Thoracic aorta (tissue), 2 donors: ENCODE measurements at regions not wholly inside any gene's neighbourhood (a gene's known extent, or its start where the extent isn't known, plus 50 kb on each side); places are given as distances from the start of the nearest gene placed in this dataset.

ENCODE experiments used
- ATAC-seq: fragments of 150-250 bp; one replicate; pipeline ENCODE4 v1.8.0; 2017; ENCODE audit warnings: low read depth; ENCODE audit not compliant: insufficient number of reproducible peaks, low FRiP score
- DNase-seq: peaks from one replicate; pipeline ENCODE4 v3.0.0-alpha.2; 2020; ENCODE audit warnings: low spot score
- H3K27ac ChIP-seq, 2 donors: fragments of 200-600 bp; sonication (generic); 1 replicate in 1 of 2; 2 replicates in 1 of 2; pipeline ENCODE4 v1.5.1; 2016; ENCODE audit warnings: mild to moderate bottlenecking in 2 of 2, moderate library complexity in 2 of 2
- H3K27me3 ChIP-seq: fragments of 200-600 bp; sonication (generic); replicated peaks from 2 replicates; pipeline ENCODE4 v1.6.0; 2016; ENCODE audit warnings: mild to moderate bottlenecking; ENCODE audit not compliant: insufficient read depth
- H3K36me3 ChIP-seq: fragments of 200-600 bp; sonication (generic); one replicate; pipeline ENCODE4 v1.5.1; 2016
- H3K4me1 ChIP-seq, 2 donors: fragments of 200-600 bp; sonication (generic); 1 replicate in 1 of 2; 2 replicates in 1 of 2; pipeline versions ENCODE4 v1.5.1 to v1.6.0; 2016; ENCODE audit warnings: low read depth in 2 of 2, mild to moderate bottlenecking in 1 of 2; ENCODE audit not compliant: control insufficient read depth in 1 of 2
- H3K4me3 ChIP-seq: fragments of 200-600 bp; sonication (generic); 2 replicates; pipeline ENCODE4 v1.5.1; 2016; ENCODE audit warnings: mild to moderate bottlenecking
- H3K9me3 ChIP-seq: fragments of 200-600 bp; sonication (generic); 2 replicates; pipeline ENCODE4 v1.5.1; 2016
- CTCF ChIP-seq: fragments of 200-600 bp; sonication (generic); IDR thresholded peaks from one replicate; pipeline ENCODE4 v1.5.1; 2019; ENCODE audit warnings: antibody characterized with exemption

GRCh38 chr1:220380885-220381284 lies 108.6 kb upstream of the RAB3GAP2 start:
- no peak overlapping the region for H3K4me3 ChIP-seq
- H3K27me3 ChIP-seq, result no peaks in the 10 kb centered on the region
- no peak for TF ChIP-seq CTCF
- no peak overlapping the region for H3K27ac ChIP-seq
- DNase-seq, result no peak
- H3K9me3 ChIP-seq, result no peaks in the 10 kb centered on the region
- no peak for ATAC-seq
- no peaks in the 10 kb centered on the region for H3K36me3 ChIP-seq
- H3K4me1 ChIP-seq, result no peaks in the 10 kb centered on the region

GRCh38 chr1:220378571-220379302 lies 106.5 kb upstream of the RAB3GAP2 start:
- H3K9me3 ChIP-seq, result no peaks in the 10 kb centered on the region
- no peaks in the 10 kb centered on the region for H3K36me3 ChIP-seq
- no peaks in the 10 kb centered on the region for H3K27me3 ChIP-seq
- no peaks in the 10 kb centered on the region for H3K4me1 ChIP-seq
- no peak for TF ChIP-seq CTCF
- ATAC-seq (no peak), DNase-seq (no peak)
- H3K27ac ChIP-seq, result no peak overlapping the region
- no peak overlapping the region for H3K4me3 ChIP-seq

- no peak for TF ChIP-seq CTCF
- Histone ChIP-seq H3K4me1 (no peaks in the 10 kb centered on the region), H3K9me3 (no peaks in the 10 kb centered on the region), H3K27ac (no peak overlapping the region), H3K4me3 (no peak overlapping the region), H3K27me3 (no peaks in the 10 kb centered on the region), H3K36me3 (no peaks in the 10 kb centered on the region)
- DNase-seq, result no peak
- no peak for ATAC-seq
Measured at GRCh38 chr1:220375715-220376114, 103.5 kb upstream of the RAB3GAP2 start.

- DNase-seq (no peak), ATAC-seq (no peak)
- no peaks in the 10 kb centered on the region for H3K4me1 ChIP-seq
- no peak overlapping the region for H3K27ac ChIP-seq
- H3K27me3 ChIP-seq, result no peaks in the 10 kb centered on the region
- H3K4me3 ChIP-seq, result no peak overlapping the region
- H3K9me3 ChIP-seq, result no peaks in the 10 kb centered on the region
- no peak for TF ChIP-seq CTCF
- H3K36me3 ChIP-seq, result no peaks in the 10 kb centered on the region
Measured at GRCh38 chr1:220374449-220374848, 102.2 kb upstream of the RAB3GAP2 start.

GRCh38 chr1:220372451-220372850 lies 100.2 kb upstream of the RAB3GAP2 start:
- DNase-seq, result no peak

More at GRCh38 chr1:220372451-220372850, 100.2 kb upstream of the RAB3GAP2 start:
- no peaks in the 10 kb centered on the region for H3K4me1 ChIP-seq
- no peak overlapping the region for H3K4me3 ChIP-seq
- H3K36me3 ChIP-seq, result no peaks in the 10 kb centered on the region
- H3K27me3 ChIP-seq, result no peaks in the 10 kb centered on the region
- no peak overlapping the region for H3K27ac ChIP-seq
- H3K9me3 ChIP-seq, result no peaks in the 10 kb centered on the region
- TF ChIP-seq CTCF, result no peak
- ATAC-seq, result no peak
